IMR-90 (cell line): ENCODE measurements at regions not wholly inside any gene's neighbourhood (a gene's known extent, or its start where the extent isn't known, plus 50 kb on each side); places are given as distances from the start of the nearest gene placed in this dataset.

Experiments
- ATAC-seq: fragments of 200-7000 bp; cut with Tn5 transposase; 2 replicates; pipeline ENCODE4 v1.9.1; 2020; ENCODE audit warnings: low read depth, mild to moderate bottlenecking, moderate library complexity
- BruUV-seq: library from RNA; stranded (reverse); fragments of 400-500 nt; replicated peaks from 2 replicates; lab custom pipeline; 2021; lab: Mats Ljungman, UMichigan
- CTCF ChIA-PET: fragments of 300-600 bp; formaldehyde crosslinking; extraction: SDS; loops from one replicate; lab custom pipeline; 2021; ENCODE audit warnings: antibody characterized with exemption; lab: Yijun Ruan, JAX
- POLR2A ChIA-PET: fragments of 300-600 bp; sonication (Branson Sonifier 250); formaldehyde crosslinking; loops from one replicate; lab custom pipeline; 2022; ENCODE audit warnings: antibody characterized with exemption; ENCODE audit not compliant: unreplicated experiment; lab: Charles Lee
- DNase-seq: peaks from one replicate; pipeline ENCODE4 v3.0.0; 2013
- H2AFZ ChIP-seq: replicated peaks from 2 replicates; pipeline ENCODE3; 2013; ENCODE audit warnings: low read length, mild to moderate bottlenecking; ENCODE audit not compliant: poor library complexity
- H2AK5ac ChIP-seq: 2 replicates; pipeline ENCODE4 v1.6.1; 2013; ENCODE audit warnings: low read depth, low read length, inconsistent platforms
- H2AK9ac ChIP-seq: replicated peaks from 2 replicates; pipeline ENCODE3; 2013; ENCODE audit warnings: mild to moderate bottlenecking, low read depth, low read length, moderate library complexity; ENCODE audit not compliant: poor library complexity
- H2BK120ac ChIP-seq: 2 replicates; pipeline ENCODE4 v1.6.1; 2013; ENCODE audit warnings: low read depth, low read length, inconsistent platforms
- H2BK15ac ChIP-seq: 3 replicates; pipeline ENCODE4 v1.6.1; 2013; ENCODE audit warnings: low read depth, low read length, inconsistent platforms
- H2BK20ac ChIP-seq: 2 replicates; pipeline ENCODE4 v1.6.1; 2013; ENCODE audit warnings: low read depth, mild to moderate bottlenecking, inconsistent platforms, low read length, moderate library complexity
- H2BK5ac ChIP-seq: 2 replicates; pipeline ENCODE4 v1.6.1; 2013; ENCODE audit warnings: mild to moderate bottlenecking, low read depth, low read length, inconsistent platforms; ENCODE audit not compliant: poor library complexity, severe bottlenecking
- H3K14ac ChIP-seq: replicated peaks from 2 replicates; pipeline ENCODE4 v1.6.1; 2013; ENCODE audit warnings: low read depth, low read length, inconsistent platforms
- H3K18ac ChIP-seq: 2 replicates; pipeline ENCODE4 v1.6.1; 2013; ENCODE audit warnings: low read depth, low read length, control low read depth
- H3K23ac ChIP-seq: 2 replicates; pipeline ENCODE4 v1.6.1; 2013; ENCODE audit warnings: low read depth, low read length, inconsistent platforms
- H3K27ac ChIP-seq: 2 replicates; pipeline ENCODE4 v1.5.1; 2013; ENCODE audit warnings: mild to moderate bottlenecking, control low read depth, low read length; ENCODE audit not compliant: insufficient read depth
- H3K27me3 ChIP-seq: 2 replicates; pipeline ENCODE4 v1.6.1; 2013; ENCODE audit warnings: low read length; ENCODE audit not compliant: control insufficient read depth, insufficient read depth
- H3K36me3 ChIP-seq: 2 replicates; pipeline ENCODE4 v1.6.1; 2013; ENCODE audit warnings: low read length, mixed read lengths; ENCODE audit not compliant: control insufficient read depth, insufficient read depth
- H3K4ac ChIP-seq: 2 replicates; pipeline ENCODE4 v1.6.1; 2013; ENCODE audit warnings: low read depth, low read length, inconsistent platforms
- H3K4me1 ChIP-seq: 2 replicates; pipeline ENCODE4 v1.6.1; 2013; ENCODE audit warnings: low read length, mixed read lengths; ENCODE audit not compliant: control insufficient read depth, insufficient read depth
- H3K4me2 ChIP-seq: 2 replicates; pipeline ENCODE4 v1.6.1; 2013; ENCODE audit warnings: low read depth, mild to moderate bottlenecking, control low read depth, low read length, moderate library complexity
- H3K4me3 ChIP-seq: 2 replicates; pipeline ENCODE4 v1.5.1; 2013; ENCODE audit warnings: low read depth, mild to moderate bottlenecking, control low read depth, low read length, moderate library complexity; ENCODE audit not compliant: insufficient read depth
- H3K56ac ChIP-seq: 2 replicates; pipeline ENCODE4 v1.6.1; 2013; ENCODE audit warnings: low read length, inconsistent platforms; ENCODE audit not compliant: insufficient read depth; ENCODE audit errors: extremely low read depth
- H3K79me1 ChIP-seq, 2 experiments: 2 replicates each; pipeline ENCODE4 v1.6.1; 2013; ENCODE audit warnings: low read length in 2 of 2, inconsistent platforms in 1 of 2, low read depth in 1 of 2
- H3K9ac ChIP-seq: 2 replicates; pipeline ENCODE4 v1.6.1; 2013; ENCODE audit warnings: low read depth, low read length, control low read depth
- H3K9me1 ChIP-seq: 2 replicates; pipeline ENCODE4 v1.6.1; 2013; ENCODE audit warnings: low read length, inconsistent platforms; ENCODE audit not compliant: insufficient read depth
- H3K9me3 ChIP-seq: 2 replicates; pipeline ENCODE4 v1.6.1; 2013; ENCODE audit warnings: low read length; ENCODE audit not compliant: control insufficient read depth, insufficient read depth
- H4K20me1 ChIP-seq: 2 replicates; pipeline ENCODE4 v1.6.1; 2013; ENCODE audit warnings: low read length, inconsistent platforms; ENCODE audit not compliant: insufficient read depth
- H4K5ac ChIP-seq: 2 replicates; pipeline ENCODE4 v1.6.1; 2013; ENCODE audit warnings: mild to moderate bottlenecking, low read depth, low read length, control low read depth
- H4K8ac ChIP-seq, 2 experiments: 2 replicates each; pipeline ENCODE4 v1.6.1; 2013; ENCODE audit warnings: low read depth in 2 of 2, low read length in 2 of 2, control low read depth in 1 of 2, inconsistent platforms in 1 of 2
- H4K91ac ChIP-seq: 2 replicates; pipeline ENCODE4 v1.6.1; 2013; ENCODE audit warnings: low read depth, low read length, inconsistent platforms; ENCODE audit not compliant: insufficient read depth
- BHLHE40 ChIP-seq: fragments of 150-350 bp; IDR thresholded peaks from 2 replicates; pipeline ENCODE4 v1.6.1; 2016; ENCODE audit warnings: mild to moderate bottlenecking, low read depth, low read length
- CEBPB ChIP-seq: IDR thresholded peaks from 2 replicates; pipeline ENCODE4 v1.6.1; 2012; ENCODE audit warnings: low read depth, low read length, improper control_type of control experiment
- MAFK ChIP-seq: IDR thresholded peaks from 2 replicates; pipeline ENCODE4 v1.6.1; 2012; ENCODE audit warnings: low read depth, low read length, improper control_type of control experiment
- MXI1 ChIP-seq: IDR thresholded peaks from 2 replicates; pipeline ENCODE4 v1.6.1; 2012; ENCODE audit warnings: low read depth, mild to moderate bottlenecking, low read length, moderate library complexity, borderline replicate concordance
- SMC3 ChIP-seq: fragments of 150-350 bp; IDR thresholded peaks from 2 replicates; pipeline ENCODE4 v1.6.1; 2016; ENCODE audit warnings: low read depth, mild to moderate bottlenecking, antibody characterized with exemption, low read length, moderate library complexity
- WGBS, 2 experiments: methylation state at CpG; one replicate each; pipeline versions ENCODE4 v1.1.5 to v1.1.7; 2013; ENCODE audit warnings: missing lambda C conversion rate in 2 of 2; ENCODE audit not compliant: insufficient read length in 1 of 2; ENCODE audit errors: extremely low coverage in 2 of 2; 5-methylcytosine and 5-hydroxymethylcytosine counted together
- dilution Hi-C: fragments of 300-500 bp; cut with HindIII; formaldehyde crosslinking; loops from one replicate; pipeline ENCODE4 v1.14.3; 2018; ENCODE audit warnings: low sequenced_read_pairs; ENCODE audit not compliant: unreplicated experiment
- in situ Hi-C: fragments of 300-500 bp; cut with MboI; formaldehyde crosslinking; loops from 3 replicates; pipeline ENCODE4 v1.14.3; 2019; ENCODE audit warnings: low sequenced_read_pairs, inconsistent platforms, mixed read lengths
- intact Hi-C: fragments of 100-400 bp; cut with micrococcal nuclease; formaldehyde crosslinking; loops from 2 replicates; pipeline ENCODE4 v1.10.0; 2022

DNA sequence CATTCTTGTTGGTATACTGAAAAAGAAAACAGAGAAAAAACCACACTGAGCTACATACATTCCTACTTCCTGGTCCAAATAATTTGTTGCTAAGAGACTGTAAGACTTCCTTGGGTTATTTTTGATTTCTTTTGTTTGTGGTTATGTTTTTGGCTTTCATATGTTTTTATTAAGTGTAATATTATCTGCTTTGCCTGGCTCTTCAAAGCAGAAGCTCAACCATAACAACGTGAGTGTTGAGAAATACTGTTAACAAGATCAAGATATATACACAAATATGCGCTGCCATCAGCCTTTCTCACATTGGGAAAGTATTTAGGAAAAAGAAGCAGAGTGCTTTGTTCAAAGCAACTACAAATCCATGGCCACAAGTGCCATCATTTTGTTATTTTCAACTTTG lies 556.2 kb upstream of the CBLB start:
- no peak overlapping the region for H3K14ac ChIP-seq
- no peak overlapping the region for H3K56ac ChIP-seq
- H2BK20ac ChIP-seq, result no peak overlapping the region
- TF ChIP-seq MAFK (0 out of 2 replicates have a peak, but pooled peaks have one; percentile 15), BHLHE40 (peak; percentile 37; the same call in 1 of the 2 replicates), MXI1 (no peak), SMC3 (no peak), CEBPB (peak; percentile 56; the same call in 1 of the 2 replicates)
- intact Hi-C loops, result loop anchor here (10.0 kb wide), 1 partner anchor 640 kb away; no protein-coding TSS in a partner anchor
- peak overlapping the region in 1 of 2 experiments; percentile 18; a peak in 1 of 4 replicates for H4K8ac ChIP-seq
- peak; percentile 81 for DNase-seq
- peak; percentile 65 for ATAC-seq
- peak overlapping the region; percentile 3 for H2BK120ac ChIP-seq
- H3K36me3 ChIP-seq, result no peaks in the 10 kb centered on the region
- dilution Hi-C loops, result no loop called here
- no peaks in the 10 kb centered on the region for H3K9me3 ChIP-seq
- BruUV-seq, result no TSS peak
- peak overlapping the region; percentile 6; the same call in 1 of the 2 replicates for H3K18ac ChIP-seq
- H3K23ac ChIP-seq, result no peak overlapping the region
- WGBS, 2 experiments, result no CpG with 5 or more reads among the region's 2 CpGs
- H3K4me1 ChIP-seq, result peaks cover 17% of the 10 kb centered on the region
- H2AFZ ChIP-seq, result no peak overlapping the region
- no peak overlapping the region for H3K4me3 ChIP-seq
- in situ Hi-C loops, result no loop called here
- H2AK5ac ChIP-seq, result no peak overlapping the region
- POLR2A ChIA-PET, result no interaction called here
- no peak overlapping the region for H3K9ac ChIP-seq
- H2AK9ac ChIP-seq, result no peak overlapping the region
- H3K4me2 ChIP-seq, result peak overlapping the region; percentile 35
- H4K91ac ChIP-seq, result no peak overlapping the region
- no peak overlapping the region; the same call in 1 of the 2 replicates for H3K4ac ChIP-seq
- no peaks in the 10 kb centered on the region for H4K20me1 ChIP-seq
- H4K5ac ChIP-seq, result no peak overlapping the region
- H3K9me1 ChIP-seq, result peaks cover 3% of the 10 kb centered on the region; the same call in 1 of the 2 replicates
- H3K27ac ChIP-seq, result no peak overlapping the region
- no peak overlapping the region for H2BK15ac ChIP-seq
- no peaks in the 10 kb centered on the region for H3K79me1 ChIP-seq
- CTCF ChIA-PET, result no interaction called here
- no peaks in the 10 kb centered on the region for H3K27me3 ChIP-seq
- H2BK5ac ChIP-seq, result peak overlapping the region; percentile 12
